ENCODE measurements at regions not wholly inside any gene's neighbourhood (a gene's known extent, or its start where the extent isn't known, plus 50 kb on each side); places are given as distances from the start of the nearest gene placed in this dataset.

DNA sequence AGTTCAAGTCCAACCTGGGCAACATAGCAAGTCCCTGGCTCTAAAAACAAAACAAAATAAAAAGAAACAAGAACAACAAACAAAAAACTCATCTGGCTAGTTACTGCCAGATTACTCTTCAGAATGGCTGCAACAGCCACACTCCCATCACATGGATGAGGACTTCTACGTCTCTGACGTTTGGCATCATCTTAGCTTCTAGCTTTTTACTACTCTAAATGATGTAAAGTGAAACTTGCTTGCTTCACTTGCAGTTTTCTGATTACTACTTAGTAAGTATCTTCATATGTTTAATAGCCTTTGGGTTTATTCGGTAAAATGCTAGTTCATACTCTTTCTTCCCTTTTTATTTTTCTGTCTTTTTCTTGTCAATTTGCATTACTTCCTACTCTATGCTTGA is 161.1 kb upstream of the CARMIL1 start:
- H3K9ac ChIP-seq (ENCODE audit: insufficient read depth in 1 of 2, low read length in 2 of 2) = no peak overlapping the region
- WGBS, 2 donors = 85 to 88% methylated on average over 3 of the region's 3 CpGs
- H3K4me1 ChIP-seq (ENCODE audit: control insufficient read depth in 5 of 5, insufficient read depth in 5 of 5, low read length in 5 of 5) = peaks cover 0 to 4% (median 0%) of the 10 kb centered on the region in 5 donors
- H3K9me3 ChIP-seq (ENCODE audit: control insufficient read depth in 4 of 4, insufficient read depth in 3 of 4, low read length in 3 of 4) = no peaks in the 10 kb centered on the region
- TF ChIP-seq, protein P1, sequence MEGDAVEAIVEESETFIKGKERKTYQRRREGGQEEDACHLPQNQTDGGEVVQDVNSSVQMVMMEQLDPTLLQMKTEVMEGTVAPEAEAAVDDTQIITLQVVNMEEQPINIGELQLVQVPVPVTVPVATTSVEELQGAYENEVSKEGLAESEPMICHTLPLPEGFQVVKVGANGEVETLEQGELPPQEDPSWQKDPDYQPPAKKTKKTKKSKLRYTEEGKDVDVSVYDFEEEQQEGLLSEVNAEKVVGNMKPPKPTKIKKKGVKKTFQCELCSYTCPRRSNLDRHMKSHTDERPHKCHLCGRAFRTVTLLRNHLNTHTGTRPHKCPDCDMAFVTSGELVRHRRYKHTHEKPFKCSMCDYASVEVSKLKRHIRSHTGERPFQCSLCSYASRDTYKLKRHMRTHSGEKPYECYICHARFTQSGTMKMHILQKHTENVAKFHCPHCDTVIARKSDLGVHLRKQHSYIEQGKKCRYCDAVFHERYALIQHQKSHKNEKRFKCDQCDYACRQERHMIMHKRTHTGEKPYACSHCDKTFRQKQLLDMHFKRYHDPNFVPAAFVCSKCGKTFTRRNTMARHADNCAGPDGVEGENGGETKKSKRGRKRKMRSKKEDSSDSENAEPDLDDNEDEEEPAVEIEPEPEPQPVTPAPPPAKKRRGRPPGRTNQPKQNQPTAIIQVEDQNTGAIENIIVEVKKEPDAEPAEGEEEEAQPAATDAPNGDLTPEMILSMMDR (IDR thresholded peaks at IDR 0.05; ENCODE audit: control extremely low read depth, extremely low read depth) = no peak
- H3K27me3 ChIP-seq (ENCODE audit: control insufficient read depth in 3 of 3, insufficient read depth in 3 of 3, low read length in 2 of 3) = no peaks in the 10 kb centered on the region
- H3K27ac ChIP-seq (ENCODE audit: low read depth in 1 of 2, low read length in 1 of 2) = no peak overlapping the region
- ATAC-seq (ENCODE audit: insufficient read depth, low FRiP score) (no peak), DNase-seq (no peak)
- peaks cover 0 to 7% (median 1%) of the 10 kb centered on the region in 4 donors for H3K36me3 ChIP-seq (ENCODE audit: control insufficient read depth in 4 of 4, insufficient read depth in 4 of 4, low read length in 4 of 4)
- H3K4me3 ChIP-seq = no peak overlapping the region

DNA sequence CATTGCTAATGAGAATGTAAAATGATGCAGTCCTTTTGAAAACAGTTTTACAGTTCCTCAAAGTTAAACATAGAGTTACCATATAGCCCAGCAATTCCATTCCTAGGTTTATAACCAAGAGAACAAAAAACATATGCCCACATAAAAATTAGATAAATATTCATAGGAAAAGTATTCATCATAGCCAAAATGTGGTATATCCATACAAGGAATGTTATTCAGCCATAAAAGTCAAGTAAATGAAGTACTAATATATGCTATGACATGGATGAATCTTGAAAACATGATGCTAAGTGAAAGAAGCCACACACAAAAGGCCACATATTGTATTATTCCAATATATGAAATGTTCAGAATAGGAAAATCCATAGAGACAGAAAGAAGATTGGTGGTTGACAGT is 158.0 kb upstream of the CARMIL1 start:
- ATAC-seq (ENCODE audit: insufficient read depth, low FRiP score) (no peak), DNase-seq (no peak)
- Histone ChIP-seq H3K9ac (ENCODE audit: insufficient read depth in 1 of 2, low read length in 2 of 2) (no peak overlapping the region), H3K4me1 (ENCODE audit: control insufficient read depth in 5 of 5, insufficient read depth in 5 of 5, low read length in 5 of 5) (peaks cover 0 to 4% (median 0%) of the 10 kb centered on the region in 5 donors), H3K9me3 (ENCODE audit: control insufficient read depth in 4 of 4, insufficient read depth in 3 of 4, low read length in 3 of 4) (no peaks in the 10 kb centered on the region), H3K36me3 (ENCODE audit: control insufficient read depth in 4 of 4, insufficient read depth in 4 of 4, low read length in 4 of 4) (peaks cover 0 to 5% (median 0%) of the 10 kb centered on the region in 4 donors), H3K27ac (ENCODE audit: low read depth in 1 of 2, low read length in 1 of 2) (no peak overlapping the region), H3K4me3 (no peak overlapping the region), H3K27me3 (ENCODE audit: control insufficient read depth in 3 of 3, insufficient read depth in 3 of 3, low read length in 2 of 3) (no peaks in the 10 kb centered on the region)
- TF ChIP-seq, protein P1 (IDR thresholded peaks at IDR 0.05; ENCODE audit: control extremely low read depth, extremely low read depth) = no peak

GRCh38 chr6:25122001-25122400 is 157.2 kb upstream of the CARMIL1 start:
- WGBS, 2 donors = 48 to 73% methylated on average over 2 of the region's 2 CpGs
- no peak overlapping the region for H3K9ac ChIP-seq (ENCODE audit: insufficient read depth in 1 of 2, low read length in 2 of 2)
- ATAC-seq (ENCODE audit: insufficient read depth, low FRiP score) (no peak), DNase-seq (peak; percentile 16 to 50 (median 44))
- TF ChIP-seq, protein P1 (IDR thresholded peaks at IDR 0.05; ENCODE audit: control extremely low read depth, extremely low read depth) = no peak
- H3K36me3 ChIP-seq (ENCODE audit: control insufficient read depth in 4 of 4, insufficient read depth in 4 of 4, low read length in 4 of 4) = peaks cover 0 to 5% (median 0%) of the 10 kb centered on the region in 4 donors
- H3K9me3 ChIP-seq (ENCODE audit: control insufficient read depth in 4 of 4, insufficient read depth in 3 of 4, low read length in 3 of 4) = no peaks in the 10 kb centered on the region
- H3K4me3 ChIP-seq = no peak overlapping the region
- peak overlapping the region in 1 of 2 donors; percentile 60 for H3K27ac ChIP-seq (ENCODE audit: low read depth in 1 of 2, low read length in 1 of 2)
- H3K27me3 ChIP-seq (ENCODE audit: control insufficient read depth in 3 of 3, insufficient read depth in 3 of 3, low read length in 2 of 3) = no peaks in the 10 kb centered on the region
- H3K4me1 ChIP-seq (ENCODE audit: control insufficient read depth in 5 of 5, insufficient read depth in 5 of 5, low read length in 5 of 5) = peaks cover 0 to 4% (median 0%) of the 10 kb centered on the region in 5 donors

DNA sequence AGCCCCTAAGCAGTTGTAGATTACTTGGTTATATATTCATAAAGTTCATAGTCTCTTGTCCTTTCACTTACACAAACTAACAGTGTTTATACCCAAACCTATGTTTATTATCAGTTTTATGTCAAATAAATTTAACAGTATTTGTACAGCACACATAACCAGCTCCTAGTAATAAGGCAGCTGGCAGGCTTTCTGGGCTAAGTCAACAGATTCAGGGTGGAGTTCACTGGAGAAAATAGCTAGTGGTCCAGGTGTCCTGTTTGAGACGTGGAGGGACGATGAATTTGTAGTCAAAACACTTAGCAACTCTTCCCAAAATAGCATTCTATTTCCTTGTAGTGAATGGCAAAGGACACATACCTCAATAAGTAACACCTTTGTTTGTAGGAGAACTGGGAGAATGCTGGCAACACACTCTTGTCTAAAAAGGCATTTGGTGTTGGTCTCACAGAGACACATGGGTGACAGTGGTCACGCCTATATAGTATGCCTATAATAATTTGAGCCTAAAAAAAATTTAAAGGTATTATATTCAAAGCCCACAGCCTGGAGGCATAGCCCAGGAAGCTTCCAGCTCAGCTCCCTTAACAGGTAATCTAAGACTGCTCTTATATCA is 156.4 kb upstream of the CARMIL1 start:
- 48 to 86% methylated on average over 3 of the region's 3 CpGs for WGBS, 2 donors
- Histone ChIP-seq H3K4me3 (no peak overlapping the region), H3K27ac (ENCODE audit: low read depth in 1 of 2, low read length in 1 of 2) (no peak overlapping the region), H3K27me3 (ENCODE audit: control insufficient read depth in 3 of 3, insufficient read depth in 3 of 3, low read length in 2 of 3) (no peaks in the 10 kb centered on the region), H3K9ac (ENCODE audit: insufficient read depth in 1 of 2, low read length in 2 of 2) (no peak overlapping the region), H3K36me3 (ENCODE audit: control insufficient read depth in 4 of 4, insufficient read depth in 4 of 4, low read length in 4 of 4) (peaks cover 0 to 5% (median 1%) of the 10 kb centered on the region in 4 donors), H3K4me1 (ENCODE audit: control insufficient read depth in 5 of 5, insufficient read depth in 5 of 5, low read length in 5 of 5) (peaks cover 0 to 2% (median 0%) of the 10 kb centered on the region in 5 donors), H3K9me3 (ENCODE audit: control insufficient read depth in 4 of 4, insufficient read depth in 3 of 4, low read length in 3 of 4) (no peaks in the 10 kb centered on the region)
- DNase-seq = no peak
- no peak for ATAC-seq (ENCODE audit: insufficient read depth, low FRiP score)
- TF ChIP-seq, protein P1 (IDR thresholded peaks at IDR 0.05; ENCODE audit: control extremely low read depth, extremely low read depth) = no peak

All from lung (tissue), 11 donors.